ENCODE measurements at regions not wholly inside any gene's neighbourhood (a gene's known extent, or its start where the extent isn't known, plus 50 kb on each side); places are given as distances from the start of the nearest gene placed in this dataset.

GRCh38 chr2:122098306-122098705, 342.9 kb downstream of the TSN start:
- H3K9me3 ChIP-seq (ENCODE audit: control insufficient read depth in 3 of 3, low read length in 3 of 3), result no peaks in the 10 kb centered on the region
- no peak overlapping the region for H3K4me3 ChIP-seq (ENCODE audit: low read length in 3 of 3)
- no peak overlapping the region for H3K27ac ChIP-seq (ENCODE audit: low read depth, low read length)
- no peaks in the 10 kb centered on the region for H3K27me3 ChIP-seq (ENCODE audit: control insufficient read depth in 3 of 3, insufficient read depth in 3 of 3, low read length in 3 of 3)
- H3K4me1 ChIP-seq (ENCODE audit: control insufficient read depth in 3 of 3, insufficient read depth in 3 of 3, low read length in 3 of 3), result no peaks in the 10 kb centered on the region
- H3K9ac ChIP-seq (ENCODE audit: low read depth in 1 of 3, low read length in 3 of 3), result no peak overlapping the region
- H3K36me3 ChIP-seq (ENCODE audit: control insufficient read depth in 3 of 3, insufficient read depth in 3 of 3, low read length in 3 of 3), result no peaks in the 10 kb centered on the region

- H3K27ac ChIP-seq (ENCODE audit: low read depth, low read length), result no peak overlapping the region
- H3K4me1 ChIP-seq (ENCODE audit: control insufficient read depth in 3 of 3, insufficient read depth in 3 of 3, low read length in 3 of 3), result no peaks in the 10 kb centered on the region
- H3K4me3 ChIP-seq (ENCODE audit: low read length in 3 of 3), result no peak overlapping the region
- no peak overlapping the region for H3K9ac ChIP-seq (ENCODE audit: low read depth in 1 of 3, low read length in 3 of 3)
- no peaks in the 10 kb centered on the region for H3K9me3 ChIP-seq (ENCODE audit: control insufficient read depth in 3 of 3, low read length in 3 of 3)
- H3K36me3 ChIP-seq (ENCODE audit: control insufficient read depth in 3 of 3, insufficient read depth in 3 of 3, low read length in 3 of 3), result no peaks in the 10 kb centered on the region
- no peaks in the 10 kb centered on the region for H3K27me3 ChIP-seq (ENCODE audit: control insufficient read depth in 3 of 3, insufficient read depth in 3 of 3, low read length in 3 of 3)
Observed at GRCh38 chr2:122100346-122100745, 344.9 kb downstream of the TSN start.

GRCh38 chr2:122100756-122101155, 345.3 kb downstream of the TSN start:
- H3K9me3 ChIP-seq (ENCODE audit: control insufficient read depth in 3 of 3, low read length in 3 of 3), result no peaks in the 10 kb centered on the region
- H3K27ac ChIP-seq (ENCODE audit: low read depth, low read length), result no peak overlapping the region
- no peaks in the 10 kb centered on the region for H3K27me3 ChIP-seq (ENCODE audit: control insufficient read depth in 3 of 3, insufficient read depth in 3 of 3, low read length in 3 of 3)
- no peak overlapping the region for H3K4me3 ChIP-seq (ENCODE audit: low read length in 3 of 3)
- no peak overlapping the region for H3K9ac ChIP-seq (ENCODE audit: low read depth in 1 of 3, low read length in 3 of 3)
- no peaks in the 10 kb centered on the region for H3K36me3 ChIP-seq (ENCODE audit: control insufficient read depth in 3 of 3, insufficient read depth in 3 of 3, low read length in 3 of 3)
- no peaks in the 10 kb centered on the region for H3K4me1 ChIP-seq (ENCODE audit: control insufficient read depth in 3 of 3, insufficient read depth in 3 of 3, low read length in 3 of 3)

- no peak overlapping the region for H3K27ac ChIP-seq (ENCODE audit: low read depth, low read length)
- no peak overlapping the region for H3K9ac ChIP-seq (ENCODE audit: low read depth in 1 of 3, low read length in 3 of 3)
- H3K36me3 ChIP-seq (ENCODE audit: control insufficient read depth in 3 of 3, insufficient read depth in 3 of 3, low read length in 3 of 3), result no peaks in the 10 kb centered on the region
- H3K4me1 ChIP-seq (ENCODE audit: control insufficient read depth in 3 of 3, insufficient read depth in 3 of 3, low read length in 3 of 3), result no peaks in the 10 kb centered on the region
- H3K4me3 ChIP-seq (ENCODE audit: low read length in 3 of 3), result no peak overlapping the region
- no peaks in the 10 kb centered on the region for H3K9me3 ChIP-seq (ENCODE audit: control insufficient read depth in 3 of 3, low read length in 3 of 3)
- H3K27me3 ChIP-seq (ENCODE audit: control insufficient read depth in 3 of 3, insufficient read depth in 3 of 3, low read length in 3 of 3), result no peaks in the 10 kb centered on the region
Observed at GRCh38 chr2:122101319-122101718, 345.9 kb downstream of the TSN start.

GRCh38 chr2:122105171-122105876, 349.9 kb downstream of the TSN start:
- Histone ChIP-seq H3K36me3 (ENCODE audit: control insufficient read depth in 3 of 3, insufficient read depth in 3 of 3, low read length in 3 of 3) (no peaks in the 10 kb centered on the region), H3K9ac (ENCODE audit: low read depth in 1 of 3, low read length in 3 of 3) (no peak overlapping the region)

GRCh38 chr2:122105877-122106206, 350.4 kb downstream of the TSN start:
- H3K9ac ChIP-seq (ENCODE audit: low read depth in 1 of 3, low read length in 3 of 3), result no peak overlapping the region
- no peak overlapping the region for H3K27ac ChIP-seq (ENCODE audit: low read depth, low read length)
- H3K4me1 ChIP-seq (ENCODE audit: control insufficient read depth in 3 of 3, insufficient read depth in 3 of 3, low read length in 3 of 3), result no peaks in the 10 kb centered on the region
- no peak overlapping the region for H3K4me3 ChIP-seq (ENCODE audit: low read length in 3 of 3)
- no peaks in the 10 kb centered on the region for H3K9me3 ChIP-seq (ENCODE audit: control insufficient read depth in 3 of 3, low read length in 3 of 3)
- peaks cover 0 to 7% (median 0%) of the 10 kb centered on the region in 3 donors for H3K27me3 ChIP-seq (ENCODE audit: control insufficient read depth in 3 of 3, insufficient read depth in 3 of 3, low read length in 3 of 3)
- no peaks in the 10 kb centered on the region for H3K36me3 ChIP-seq (ENCODE audit: control insufficient read depth in 3 of 3, insufficient read depth in 3 of 3, low read length in 3 of 3)

More at GRCh38 chr2:122105171-122105876, 349.9 kb downstream of the TSN start:
- Histone ChIP-seq H3K27ac (ENCODE audit: low read depth, low read length) (no peak overlapping the region), H3K4me3 (ENCODE audit: low read length in 3 of 3) (no peak overlapping the region), H3K9me3 (ENCODE audit: control insufficient read depth in 3 of 3, low read length in 3 of 3) (no peaks in the 10 kb centered on the region), H3K4me1 (ENCODE audit: control insufficient read depth in 3 of 3, insufficient read depth in 3 of 3, low read length in 3 of 3) (no peaks in the 10 kb centered on the region), H3K27me3 (ENCODE audit: control insufficient read depth in 3 of 3, insufficient read depth in 3 of 3, low read length in 3 of 3) (peaks cover 0 to 7% (median 0%) of the 10 kb centered on the region in 3 donors)

- Histone ChIP-seq H3K36me3 (ENCODE audit: control insufficient read depth in 3 of 3, insufficient read depth in 3 of 3, low read length in 3 of 3) (no peaks in the 10 kb centered on the region), H3K4me1 (ENCODE audit: control insufficient read depth in 3 of 3, insufficient read depth in 3 of 3, low read length in 3 of 3) (no peaks in the 10 kb centered on the region), H3K27ac (ENCODE audit: low read depth, low read length) (no peak overlapping the region), H3K4me3 (ENCODE audit: low read length in 3 of 3) (no peak overlapping the region), H3K9ac (ENCODE audit: low read depth in 1 of 3, low read length in 3 of 3) (no peak overlapping the region), H3K9me3 (ENCODE audit: control insufficient read depth in 3 of 3, low read length in 3 of 3) (no peaks in the 10 kb centered on the region), H3K27me3 (ENCODE audit: control insufficient read depth in 3 of 3, insufficient read depth in 3 of 3, low read length in 3 of 3) (peaks cover 0 to 7% (median 0%) of the 10 kb centered on the region in 3 donors)
Observed at GRCh38 chr2:122108186-122108585, 352.7 kb downstream of the TSN start.

- H3K27me3 ChIP-seq (ENCODE audit: control insufficient read depth in 3 of 3, insufficient read depth in 3 of 3, low read length in 3 of 3), result peaks cover 0 to 7% (median 0%) of the 10 kb centered on the region in 3 donors
- H3K9ac ChIP-seq (ENCODE audit: low read depth in 1 of 3, low read length in 3 of 3), result no peak overlapping the region
- H3K4me3 ChIP-seq (ENCODE audit: low read length in 3 of 3), result no peak overlapping the region
- no peaks in the 10 kb centered on the region for H3K36me3 ChIP-seq (ENCODE audit: control insufficient read depth in 3 of 3, insufficient read depth in 3 of 3, low read length in 3 of 3)
- no peaks in the 10 kb centered on the region for H3K4me1 ChIP-seq (ENCODE audit: control insufficient read depth in 3 of 3, insufficient read depth in 3 of 3, low read length in 3 of 3)
- H3K9me3 ChIP-seq (ENCODE audit: control insufficient read depth in 3 of 3, low read length in 3 of 3), result no peaks in the 10 kb centered on the region
- no peak overlapping the region for H3K27ac ChIP-seq (ENCODE audit: low read depth, low read length)
Observed at GRCh38 chr2:122112216-122113005, 357.0 kb downstream of the TSN start.

- Histone ChIP-seq H3K4me1 (ENCODE audit: control insufficient read depth in 3 of 3, insufficient read depth in 3 of 3, low read length in 3 of 3) (no peaks in the 10 kb centered on the region), H3K9me3 (ENCODE audit: control insufficient read depth in 3 of 3, low read length in 3 of 3) (no peaks in the 10 kb centered on the region), H3K4me3 (ENCODE audit: low read length in 3 of 3) (no peak overlapping the region), H3K9ac (ENCODE audit: low read depth in 1 of 3, low read length in 3 of 3) (no peak overlapping the region), H3K27me3 (ENCODE audit: control insufficient read depth in 3 of 3, insufficient read depth in 3 of 3, low read length in 3 of 3) (peaks cover 0 to 7% (median 0%) of the 10 kb centered on the region in 3 donors), H3K27ac (ENCODE audit: low read depth, low read length) (no peak overlapping the region), H3K36me3 (ENCODE audit: control insufficient read depth in 3 of 3, insufficient read depth in 3 of 3, low read length in 3 of 3) (no peaks in the 10 kb centered on the region)
Observed at GRCh38 chr2:122114421-122114820, 359.0 kb downstream of the TSN start.

- no peaks in the 10 kb centered on the region for H3K4me1 ChIP-seq (ENCODE audit: control insufficient read depth in 3 of 3, insufficient read depth in 3 of 3, low read length in 3 of 3)
- H3K36me3 ChIP-seq (ENCODE audit: control insufficient read depth in 3 of 3, insufficient read depth in 3 of 3, low read length in 3 of 3), result no peaks in the 10 kb centered on the region
- H3K9me3 ChIP-seq (ENCODE audit: control insufficient read depth in 3 of 3, low read length in 3 of 3), result no peaks in the 10 kb centered on the region
- H3K27ac ChIP-seq (ENCODE audit: low read depth, low read length), result no peak overlapping the region
- no peak overlapping the region for H3K4me3 ChIP-seq (ENCODE audit: low read length in 3 of 3)
- H3K9ac ChIP-seq (ENCODE audit: low read depth in 1 of 3, low read length in 3 of 3), result no peak overlapping the region
- no peaks in the 10 kb centered on the region for H3K27me3 ChIP-seq (ENCODE audit: control insufficient read depth in 3 of 3, insufficient read depth in 3 of 3, low read length in 3 of 3)
Observed at GRCh38 chr2:122117371-122117770, 361.9 kb downstream of the TSN start.

All from skeletal muscle tissue (tissue), 3 donors.